Cardiac fibroblast (primary cell): ENCODE measurements at regions not wholly inside any gene's neighbourhood (a gene's known extent, or its start where the extent isn't known, plus 50 kb on each side); places are given as distances from the start of the nearest gene placed in this dataset.
"Not testable (repeated sequence)": the region's sequence is repeated elsewhere in the genome, so short reads cannot be mapped to it uniquely, and the experiment has no call there.

Experiments
- DNase-seq, 2 donors: peaks; one replicate each; pipeline versions ENCODE4 v3.0.0 to v3.0.0-alpha.2; 2010; ENCODE audit warnings: low read depth in 2 of 2
- H3K4me3 ChIP-seq, 2 donors: replicated peaks in 1 of 2; 1 replicate in 1 of 2; 2 replicates in 1 of 2; pipeline ENCODE4 v1.5.1; 2011; ENCODE audit warnings: low read depth in 2 of 2, low read length in 2 of 2, mild to moderate bottlenecking in 2 of 2, moderate library complexity in 1 of 2
- TF ChIP-seq, protein P1 (sequence below): IDR thresholded peaks from one replicate; pipeline ENCODE4 v1.5.1; 2011; ENCODE audit warnings: low read depth, mild to moderate bottlenecking, low read length, inconsistent platforms

DNA sequence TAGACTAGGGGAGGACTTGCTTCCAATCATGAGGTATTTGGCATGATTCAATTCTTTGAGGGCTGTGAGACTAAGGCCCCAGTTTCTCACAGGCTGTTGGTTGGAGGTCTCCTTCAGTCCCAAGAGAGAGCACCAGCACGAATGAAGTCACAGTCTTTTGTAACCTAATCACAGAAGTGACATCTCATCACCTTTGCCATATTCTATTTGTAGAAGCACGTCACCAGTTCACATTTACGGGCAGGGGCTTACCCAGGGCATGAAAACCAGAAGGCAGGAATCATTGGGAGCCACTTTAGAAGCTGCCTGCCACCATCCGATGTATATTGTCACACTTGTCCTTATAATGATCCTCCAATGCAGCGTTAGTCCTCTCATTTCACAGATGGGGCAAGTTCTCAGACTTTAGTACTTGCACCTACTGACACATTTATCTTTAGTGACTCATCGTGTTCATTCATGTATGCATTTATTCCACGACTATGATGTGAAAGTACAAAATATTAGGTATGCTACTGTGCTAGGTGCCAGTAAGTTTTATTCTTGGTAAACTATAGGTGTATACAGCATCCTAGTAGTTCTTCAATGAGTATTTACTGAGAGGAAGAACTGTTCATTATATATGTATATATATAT lies 163.8 kb upstream of the PGRMC2 start:
- DNase-seq: no peak
- H3K4me3 ChIP-seq: no peak overlapping the region
- TF ChIP-seq, protein P1, sequence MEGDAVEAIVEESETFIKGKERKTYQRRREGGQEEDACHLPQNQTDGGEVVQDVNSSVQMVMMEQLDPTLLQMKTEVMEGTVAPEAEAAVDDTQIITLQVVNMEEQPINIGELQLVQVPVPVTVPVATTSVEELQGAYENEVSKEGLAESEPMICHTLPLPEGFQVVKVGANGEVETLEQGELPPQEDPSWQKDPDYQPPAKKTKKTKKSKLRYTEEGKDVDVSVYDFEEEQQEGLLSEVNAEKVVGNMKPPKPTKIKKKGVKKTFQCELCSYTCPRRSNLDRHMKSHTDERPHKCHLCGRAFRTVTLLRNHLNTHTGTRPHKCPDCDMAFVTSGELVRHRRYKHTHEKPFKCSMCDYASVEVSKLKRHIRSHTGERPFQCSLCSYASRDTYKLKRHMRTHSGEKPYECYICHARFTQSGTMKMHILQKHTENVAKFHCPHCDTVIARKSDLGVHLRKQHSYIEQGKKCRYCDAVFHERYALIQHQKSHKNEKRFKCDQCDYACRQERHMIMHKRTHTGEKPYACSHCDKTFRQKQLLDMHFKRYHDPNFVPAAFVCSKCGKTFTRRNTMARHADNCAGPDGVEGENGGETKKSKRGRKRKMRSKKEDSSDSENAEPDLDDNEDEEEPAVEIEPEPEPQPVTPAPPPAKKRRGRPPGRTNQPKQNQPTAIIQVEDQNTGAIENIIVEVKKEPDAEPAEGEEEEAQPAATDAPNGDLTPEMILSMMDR: no peak

DNA sequence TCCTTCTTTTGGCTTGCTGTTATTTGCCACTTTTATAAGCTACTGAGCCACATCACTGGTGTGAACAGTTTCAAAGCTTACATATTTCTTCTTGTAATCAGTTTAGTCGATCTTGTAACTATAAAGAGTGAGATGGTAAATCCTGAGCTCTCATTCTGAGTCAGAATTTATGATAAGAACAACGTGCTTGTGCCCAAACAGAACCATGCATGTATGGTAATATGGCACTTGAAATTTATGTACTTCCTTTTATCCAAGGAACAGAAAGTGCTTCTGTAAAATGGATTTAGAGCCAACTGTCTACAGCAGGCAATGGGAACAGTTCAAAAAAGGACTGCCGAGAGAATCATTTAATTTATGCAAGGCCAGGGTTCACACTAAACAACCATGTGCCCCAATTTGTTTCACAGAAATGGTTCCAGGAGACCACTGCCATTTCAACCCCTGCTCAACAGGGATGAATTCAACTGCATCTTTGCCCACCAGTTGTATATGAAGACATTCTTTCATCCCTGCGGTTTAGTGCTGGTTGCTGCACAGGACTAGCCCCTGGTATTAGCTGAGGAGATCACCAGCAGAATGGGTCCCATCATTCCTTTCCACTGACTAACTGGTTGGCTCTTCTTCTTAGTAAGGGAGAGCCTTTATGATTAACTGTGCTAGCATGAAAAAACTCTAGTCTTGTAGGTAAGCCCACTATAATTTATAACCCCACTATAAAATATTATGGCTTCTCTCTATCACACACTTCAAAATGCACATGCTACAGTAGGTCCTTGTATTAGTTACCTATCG lies 162.9 kb upstream of the PGRMC2 start:
- TF ChIP-seq, protein P1: no peak
- no peak for DNase-seq
- no peak overlapping the region for H3K4me3 ChIP-seq

DNA sequence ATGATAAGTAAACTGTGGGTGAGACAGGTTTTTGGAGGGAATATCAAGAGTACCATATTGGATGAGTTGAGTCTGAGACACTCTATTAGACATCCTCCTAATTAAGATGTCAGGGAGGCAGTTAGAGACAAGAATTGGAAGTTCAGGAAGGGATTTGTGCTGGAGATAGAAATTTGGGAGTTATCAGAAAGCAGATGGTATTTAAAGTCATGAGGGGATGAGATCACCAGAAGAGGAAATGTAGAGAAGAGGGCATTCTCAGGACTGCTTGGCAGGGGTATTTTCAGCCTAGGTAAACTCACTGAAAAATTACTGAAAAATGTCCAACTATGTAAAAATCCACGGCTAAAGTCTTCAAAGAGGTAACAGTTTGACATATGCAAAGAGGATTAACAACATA lies 161.6 kb upstream of the PGRMC2 start:
- DNase-seq: no peak
- no peak overlapping the region for H3K4me3 ChIP-seq
- TF ChIP-seq, protein P1: no peak

DNA sequence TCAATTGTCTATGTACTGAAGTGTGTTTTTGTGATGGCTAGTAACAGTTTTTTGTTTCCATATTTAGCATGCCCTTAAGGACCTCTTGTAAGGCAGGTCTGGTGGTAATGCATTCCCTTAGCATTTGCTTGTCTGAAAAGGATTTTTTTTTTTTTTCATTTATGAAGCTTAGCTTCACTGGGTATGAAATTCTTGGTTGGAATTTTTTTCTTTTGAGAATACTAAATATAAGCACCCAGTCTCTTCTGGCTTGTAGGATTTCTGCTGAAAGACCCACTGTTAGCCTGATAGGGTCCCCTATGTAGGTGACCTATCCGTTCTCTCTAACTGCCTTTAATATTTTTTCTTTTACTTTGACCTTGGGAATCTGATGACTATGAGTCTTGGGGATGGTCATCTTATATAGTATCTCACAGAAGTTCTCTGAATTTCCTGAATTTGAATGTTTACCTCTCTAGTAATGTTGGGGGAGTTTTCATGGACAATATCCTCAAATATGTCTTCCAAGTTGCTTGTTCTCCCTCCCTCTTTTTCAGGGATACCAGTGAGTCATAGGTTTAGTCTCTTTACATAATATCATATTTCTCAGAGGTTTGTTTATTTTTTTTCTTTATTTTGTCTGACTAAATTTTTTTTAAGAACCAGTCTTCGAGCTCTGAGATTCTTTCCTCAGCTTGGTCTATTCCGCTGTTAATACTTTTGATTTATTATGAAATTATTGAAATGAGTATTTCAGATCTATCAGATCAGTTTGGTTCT lies 157.1 kb upstream of the PGRMC2 start:
- TF ChIP-seq, protein P1: no peak
- no peak overlapping the region for H3K4me3 ChIP-seq
- DNase-seq: no peak

DNA sequence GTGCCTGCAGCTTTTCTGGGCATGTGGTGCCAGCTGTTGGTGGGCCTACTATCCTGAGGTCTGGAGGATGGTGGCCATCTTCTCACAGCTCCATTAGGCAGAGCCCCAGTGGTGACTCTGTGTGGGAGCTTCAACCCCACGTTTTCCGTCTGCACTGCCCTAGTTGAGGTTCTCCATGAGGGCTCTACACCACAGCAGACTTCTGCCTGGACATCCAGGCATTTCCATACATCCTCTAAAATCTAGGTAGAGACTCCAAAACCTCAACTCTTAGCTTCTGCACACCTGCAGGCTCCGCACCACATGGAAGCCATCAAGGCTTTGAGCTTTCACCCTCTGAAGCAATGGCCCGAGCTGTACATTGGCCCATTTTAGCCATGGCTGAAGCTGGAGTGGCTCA lies 153.3 kb upstream of the PGRMC2 start:
- TF ChIP-seq, protein P1: no peak
- H3K4me3 ChIP-seq: no peak overlapping the region
- DNase-seq: no peak

DNA sequence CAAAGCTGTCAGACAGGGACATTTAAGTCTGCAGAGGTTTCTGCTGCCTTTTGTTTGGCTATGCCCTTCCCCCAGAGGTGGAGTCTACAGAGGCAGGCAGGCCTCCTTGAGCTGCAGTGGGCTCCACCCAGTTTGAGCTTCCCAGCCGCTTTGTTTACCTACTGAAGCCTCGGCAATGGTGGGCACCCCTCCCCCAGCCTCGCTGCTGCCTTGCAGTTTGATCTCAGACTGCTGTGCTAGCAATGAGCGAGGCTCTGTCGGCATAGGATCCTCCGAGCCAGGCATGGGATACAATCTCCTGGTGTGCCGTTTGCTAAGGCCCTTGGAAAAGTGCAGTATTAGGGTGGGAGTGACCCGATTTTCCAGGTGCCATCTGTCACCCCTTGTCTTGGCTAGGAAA lies 149.4 kb upstream of the PGRMC2 start:
- H3K4me3 ChIP-seq, DNase-seq: not testable (repeated sequence)

DNA sequence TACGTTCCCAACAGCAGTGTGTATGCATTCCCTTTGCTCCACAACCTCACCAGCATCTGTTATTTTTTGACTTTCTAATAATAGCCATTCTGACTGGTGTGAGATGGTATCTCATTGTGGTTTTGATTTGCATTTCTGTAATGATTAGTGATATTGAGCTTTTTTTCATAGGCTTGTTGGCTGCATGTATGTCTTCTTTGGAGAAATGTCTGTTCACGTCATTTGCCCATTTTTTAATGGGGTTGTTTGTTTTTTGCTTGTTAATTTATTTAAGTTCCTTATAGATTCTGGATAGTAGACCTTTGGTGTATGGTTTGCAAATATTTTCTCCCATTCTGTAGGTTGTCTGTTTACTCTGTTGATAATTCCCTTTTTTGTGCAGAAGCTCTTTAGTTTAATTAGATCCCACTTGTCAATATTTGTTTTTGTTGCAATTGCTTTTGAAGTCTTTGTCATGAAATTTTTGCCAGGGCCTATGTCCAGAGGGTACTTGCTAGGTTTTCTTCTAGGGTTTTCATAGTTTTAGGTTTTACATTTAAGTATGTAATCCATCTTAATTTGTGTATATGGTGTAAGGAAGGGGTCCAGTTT lies 141.5 kb upstream of the PGRMC2 start:
- not testable (repeated sequence) for DNase-seq, H3K4me3 ChIP-seq
